ENCODE measurements at regions not wholly inside any gene's neighbourhood (a gene's known extent, or its start where the extent isn't known, plus 50 kb on each side); places are given as distances from the start of the nearest gene placed in this dataset.

- Histone ChIP-seq H3K4me1 (no peaks in the 10 kb centered on the region), H3K27me3 (no peaks in the 10 kb centered on the region), H3K36me3 (no peaks in the 10 kb centered on the region), H3K4me3 (no peak overlapping the region), H3K9me3 (no peaks in the 10 kb centered on the region), H3K27ac (no peak overlapping the region)
- TF ChIP-seq POLR2AphosphoS5 (IDR thresholded peaks at IDR 0.05) (no peak), CTCF (IDR thresholded peaks at IDR 0.05) (no peak), EP300 (IDR thresholded peaks at IDR 0.05) (no peak), POLR2A (IDR thresholded peaks at IDR 0.05) (no peak)
- WGBS, 5 donors = 73 to 97% (median 94%) methylated on average over 4 of the region's 4 CpGs
- DNase-seq = no peak
- intact Hi-C loops (cut with DNase I; ENCODE audit: low total_unique reads) = no loop called here
Observed at GRCh38 chr14:76698191-76698590, 63.1 kb upstream of the VASH1 start.

DNA sequence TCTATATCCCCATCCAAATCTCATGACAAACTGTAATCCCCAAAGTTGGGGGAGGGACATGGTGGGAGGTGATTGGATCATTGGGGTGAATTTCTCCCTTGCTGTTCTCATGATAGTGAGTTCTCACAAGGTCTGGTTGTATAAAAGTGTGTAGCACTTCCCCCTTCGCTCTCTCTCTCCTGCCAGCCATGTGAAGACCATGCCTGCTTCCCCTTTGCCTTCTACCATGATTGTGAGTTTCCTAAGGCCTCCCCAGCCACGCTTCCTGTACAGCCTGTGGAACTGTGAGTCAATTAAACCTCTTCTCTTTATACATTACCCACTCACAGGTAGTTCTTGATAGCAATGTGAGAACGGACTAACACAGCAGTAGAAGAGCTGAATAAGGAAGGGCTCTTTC, 62.6 kb upstream of the VASH1 start:
- WGBS, 5 donors = 67 to 85% (median 84%) methylated on average over 3 of the region's 3 CpGs
- no peaks in the 10 kb centered on the region for H3K27me3 ChIP-seq
- TF ChIP-seq POLR2A (IDR thresholded peaks at IDR 0.05) (no peak), EP300 (IDR thresholded peaks at IDR 0.05) (no peak)
- H3K9me3 ChIP-seq = no peaks in the 10 kb centered on the region
- intact Hi-C loops (cut with DNase I; ENCODE audit: low total_unique reads) = no loop called here
- DNase-seq = no peak
- H3K4me1 ChIP-seq = no peaks in the 10 kb centered on the region
- H3K4me3 ChIP-seq = no peak overlapping the region
- H3K36me3 ChIP-seq = no peaks in the 10 kb centered on the region
- H3K27ac ChIP-seq = no peak overlapping the region

DNA sequence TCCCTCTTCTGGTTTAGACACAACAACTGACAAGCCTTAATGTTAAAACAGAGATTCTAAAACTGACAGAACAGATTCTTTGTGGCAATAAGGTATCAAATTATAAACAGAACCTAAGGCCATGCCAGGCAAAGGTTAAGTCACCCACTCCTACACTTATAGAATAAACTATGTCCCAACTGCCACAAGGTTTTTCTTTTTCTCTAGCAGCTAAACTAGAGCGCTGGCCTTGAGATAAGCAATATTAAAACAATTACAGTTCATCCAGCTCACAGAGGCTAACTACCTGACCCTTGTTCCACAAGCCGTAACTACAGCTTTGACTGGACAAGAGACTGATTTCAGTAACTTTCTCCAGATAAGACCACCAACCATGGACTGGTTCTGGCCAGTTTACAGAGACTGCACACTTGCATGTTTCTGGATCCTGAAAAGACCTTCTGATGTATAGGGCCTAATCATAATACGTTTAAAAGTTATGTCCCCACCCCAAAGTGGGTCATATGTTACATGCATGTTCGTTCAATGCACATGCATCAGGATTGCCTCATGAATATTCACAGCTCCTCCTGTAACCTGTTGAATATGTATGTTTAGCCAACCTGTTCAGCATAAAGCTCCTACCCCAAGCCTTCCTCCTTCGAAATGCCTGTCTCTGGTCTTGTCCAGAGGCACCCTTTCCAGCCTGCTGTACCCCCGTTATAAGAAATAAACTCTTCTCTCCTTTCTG, 61.9 kb upstream of the VASH1 start:
- Histone ChIP-seq H3K4me3 (no peak overlapping the region), H3K36me3 (no peaks in the 10 kb centered on the region), H3K9me3 (no peaks in the 10 kb centered on the region), H3K27me3 (no peaks in the 10 kb centered on the region), H3K4me1 (no peaks in the 10 kb centered on the region), H3K27ac (no peak overlapping the region)
- intact Hi-C loops (cut with DNase I; ENCODE audit: low total_unique reads) = no loop called here
- DNase-seq = no peak
- TF ChIP-seq EP300 (IDR thresholded peaks at IDR 0.05) (no peak), CTCF (IDR thresholded peaks at IDR 0.05) (no peak), POLR2A (IDR thresholded peaks at IDR 0.05) (no peak), POLR2AphosphoS5 (IDR thresholded peaks at IDR 0.05) (no peak)
- WGBS, 5 donors = 54 to 68% (median 60%) methylated on average over 6 of the region's 6 CpGs

- no peak overlapping the region for H3K27ac ChIP-seq
- TF ChIP-seq POLR2AphosphoS5 (IDR thresholded peaks at IDR 0.05) = no peak
- no peaks in the 10 kb centered on the region for H3K36me3 ChIP-seq
- H3K27me3 ChIP-seq = peaks cover 0 to 2% (median 0%) of the 10 kb centered on the region in 3 donors
- intact Hi-C loops (cut with DNase I; ENCODE audit: low total_unique reads) = no loop called here
- H3K4me1 ChIP-seq = no peaks in the 10 kb centered on the region
- no peak for DNase-seq
- H3K4me3 ChIP-seq = no peak overlapping the region
- WGBS, 5 donors = 83 to 89% (median 88%) methylated on average over 8 of the region's 8 CpGs
- H3K9me3 ChIP-seq = no peaks in the 10 kb centered on the region
Observed at GRCh38 chr14:76699939-76700590, 61.2 kb upstream of the VASH1 start.

GRCh38 chr14:76701436-76701835, 59.8 kb upstream of the VASH1 start:
- no peak for TF ChIP-seq POLR2A (IDR thresholded peaks at IDR 0.05)
- no peak for TF ChIP-seq CTCF (IDR thresholded peaks at IDR 0.05)
- no peak for TF ChIP-seq EP300 (IDR thresholded peaks at IDR 0.05)
- no peak for TF ChIP-seq POLR2AphosphoS5 (IDR thresholded peaks at IDR 0.05)
- no peak overlapping the region for H3K27ac ChIP-seq
- no peaks in the 10 kb centered on the region for H3K9me3 ChIP-seq
- no peaks in the 10 kb centered on the region for H3K4me1 ChIP-seq
- H3K4me3 ChIP-seq = no peak overlapping the region
- intact Hi-C loops (cut with DNase I; ENCODE audit: low total_unique reads) = no loop called here
- WGBS, 5 donors = 77 to 88% (median 83%) methylated on average over 3 of the region's 3 CpGs
- no peak for DNase-seq
- peaks cover 0 to 4% (median 0%) of the 10 kb centered on the region in 3 donors for H3K27me3 ChIP-seq
- H3K36me3 ChIP-seq = no peaks in the 10 kb centered on the region
